HG03097 (cell line): ENCODE measurements at regions not wholly inside any gene's neighbourhood (a gene's known extent, or its start where the extent isn't known, plus 50 kb on each side); places are given as distances from the start of the nearest gene placed in this dataset.

ENCODE experiments used
- ATAC-seq: cut with Tn5 transposase; IDR thresholded peaks from one replicate; pipeline ENCODE4 v1.9.1; 2021; ENCODE audit not compliant: unreplicated experiment, low FRiP score

GRCh38 chr18:2417861-2418610 is 153.3 kb downstream of the METTL4 start:
- no peak for ATAC-seq

- ATAC-seq = no peak
These were observed 150.9 kb downstream of the METTL4 start for GRCh38 chr18:2420367-2420766.

- ATAC-seq = no peak
These were observed 147.5 kb downstream of the METTL4 start for GRCh38 chr18:2423761-2424160.

- ATAC-seq = no peak
These were observed 146.9 kb downstream of the METTL4 start for GRCh38 chr18:2424420-2424819.

GRCh38 chr18:2425426-2426317 is 145.6 kb downstream of the METTL4 start:
- ATAC-seq = no peak

- no peak for ATAC-seq
These were observed 141.1 kb downstream of the METTL4 start for GRCh38 chr18:2430191-2430590.

GRCh38 chr18:2431806-2432205 is 139.5 kb downstream of the METTL4 start:
- no peak for ATAC-seq

- ATAC-seq = no peak
These were observed 137.9 kb downstream of the METTL4 start for GRCh38 chr18:2433366-2433765.

- no peak for ATAC-seq
These were observed 129.8 kb downstream of the METTL4 start for GRCh38 chr18:2441544-2441943.

GRCh38 chr18:2442006-2442405 is 129.3 kb downstream of the METTL4 start:
- ATAC-seq = no peak

GRCh38 chr18:2442726-2443275 is 128.5 kb downstream of the METTL4 start:
- no peak for ATAC-seq

- no peak for ATAC-seq
These were observed 127.0 kb downstream of the METTL4 start for GRCh38 chr18:2444201-2444875.

GRCh38 chr18:2448565-2449151 is 122.6 kb downstream of the METTL4 start:
- ATAC-seq = no peak

- no peak for ATAC-seq
These were observed 119.7 kb downstream of the METTL4 start for GRCh38 chr18:2451556-2451955.

- ATAC-seq = no peak
These were observed 111.4 kb downstream of the METTL4 start for GRCh38 chr18:2459886-2460285.

GRCh38 chr18:2466978-2467377 is 104.3 kb downstream of the METTL4 start:
- ATAC-seq = no peak

GRCh38 chr18:2468051-2468450 is 103.3 kb downstream of the METTL4 start:
- no peak for ATAC-seq

- ATAC-seq = no peak
These were observed 99.8 kb downstream of the METTL4 start for GRCh38 chr18:2471523-2471922.

GRCh38 chr18:2478662-2479061 is 92.6 kb downstream of the METTL4 start:
- ATAC-seq = no peak

- ATAC-seq = no peak
These were observed 90.8 kb downstream of the METTL4 start for GRCh38 chr18:2480536-2480935.
